ENCODE measurements at regions not wholly inside any gene's neighbourhood (a gene's known extent, or its start where the extent isn't known, plus 50 kb on each side); places are given as distances from the start of the nearest gene placed in this dataset.

DNA sequence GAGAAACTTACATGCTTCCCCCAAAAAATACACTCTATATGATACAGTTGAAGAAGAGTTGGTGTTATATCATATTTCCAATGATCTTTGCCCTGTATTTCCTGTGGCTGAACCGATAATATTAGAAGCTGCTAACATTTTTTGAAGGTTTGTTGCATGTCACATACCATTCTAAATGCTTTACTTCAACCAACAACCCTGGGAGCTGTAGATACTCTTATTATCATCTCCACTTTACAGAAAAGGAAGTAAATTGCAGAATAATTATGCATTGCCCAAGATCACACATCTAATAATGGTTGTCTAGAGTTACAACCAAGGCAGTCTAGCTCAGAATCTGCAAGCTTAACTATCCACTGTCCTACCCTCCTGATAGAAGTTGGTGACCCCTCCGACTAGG is 182.8 kb downstream of the NUAK1 start:
- no peak overlapping the region for H3K27ac ChIP-seq
- no peaks in the 10 kb centered on the region for H3K27me3 ChIP-seq (ENCODE audit: insufficient read depth, low read depth, severe bottlenecking)
- DNase-seq: no peak
- no peaks in the 10 kb centered on the region for H3K36me3 ChIP-seq
- TF ChIP-seq, protein P1, sequence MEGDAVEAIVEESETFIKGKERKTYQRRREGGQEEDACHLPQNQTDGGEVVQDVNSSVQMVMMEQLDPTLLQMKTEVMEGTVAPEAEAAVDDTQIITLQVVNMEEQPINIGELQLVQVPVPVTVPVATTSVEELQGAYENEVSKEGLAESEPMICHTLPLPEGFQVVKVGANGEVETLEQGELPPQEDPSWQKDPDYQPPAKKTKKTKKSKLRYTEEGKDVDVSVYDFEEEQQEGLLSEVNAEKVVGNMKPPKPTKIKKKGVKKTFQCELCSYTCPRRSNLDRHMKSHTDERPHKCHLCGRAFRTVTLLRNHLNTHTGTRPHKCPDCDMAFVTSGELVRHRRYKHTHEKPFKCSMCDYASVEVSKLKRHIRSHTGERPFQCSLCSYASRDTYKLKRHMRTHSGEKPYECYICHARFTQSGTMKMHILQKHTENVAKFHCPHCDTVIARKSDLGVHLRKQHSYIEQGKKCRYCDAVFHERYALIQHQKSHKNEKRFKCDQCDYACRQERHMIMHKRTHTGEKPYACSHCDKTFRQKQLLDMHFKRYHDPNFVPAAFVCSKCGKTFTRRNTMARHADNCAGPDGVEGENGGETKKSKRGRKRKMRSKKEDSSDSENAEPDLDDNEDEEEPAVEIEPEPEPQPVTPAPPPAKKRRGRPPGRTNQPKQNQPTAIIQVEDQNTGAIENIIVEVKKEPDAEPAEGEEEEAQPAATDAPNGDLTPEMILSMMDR (IDR thresholded peaks at IDR 0.05; ENCODE audit: low read depth, low read length): no peak
- no peaks in the 10 kb centered on the region for H3K9me3 ChIP-seq (ENCODE audit: severe bottlenecking)
- no peak overlapping the region for H3K4me3 ChIP-seq (ENCODE audit: low read depth, low read length)

DNA sequence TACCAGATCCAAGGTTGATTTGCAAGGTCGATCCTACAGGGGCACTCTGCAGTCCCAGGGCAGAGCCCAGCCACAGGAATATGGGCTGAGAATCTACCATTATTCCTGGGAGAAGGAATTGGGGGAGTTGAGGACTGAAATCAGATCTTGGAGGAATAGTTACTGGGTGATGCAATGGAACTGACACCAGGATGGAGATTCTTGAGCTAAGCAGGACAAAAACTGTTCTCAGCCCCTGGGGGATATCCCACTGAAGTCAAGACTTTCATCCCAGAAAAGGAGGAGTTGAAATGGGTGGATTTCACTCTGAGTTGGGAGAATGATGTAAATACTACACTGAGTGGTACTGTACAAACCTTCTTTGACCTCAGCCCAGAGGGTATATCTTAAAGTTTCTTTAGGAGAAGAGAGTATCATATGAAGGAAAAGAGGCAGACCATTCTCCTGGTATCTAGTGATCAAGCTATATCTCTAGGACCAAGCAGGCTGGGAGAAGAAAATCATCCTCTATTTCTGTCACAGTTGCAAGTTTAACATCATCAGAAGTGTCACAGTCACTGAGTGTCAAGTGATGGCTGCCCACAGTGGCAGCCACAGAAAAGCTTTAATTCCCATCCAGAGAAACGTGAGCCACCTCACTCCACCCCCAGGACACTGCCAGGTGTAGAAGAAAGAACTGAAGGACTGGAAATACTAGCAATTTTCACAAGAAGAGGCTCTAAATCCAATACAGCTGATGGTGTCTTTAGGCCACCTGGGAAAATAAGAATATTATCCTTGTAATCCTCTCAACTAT is 181.9 kb downstream of the NUAK1 start:
- peak; percentile 53 for DNase-seq
- Histone ChIP-seq H3K36me3 (no peaks in the 10 kb centered on the region), H3K4me3 (ENCODE audit: low read depth, low read length) (no peak overlapping the region), H3K27me3 (ENCODE audit: insufficient read depth, low read depth, severe bottlenecking) (no peaks in the 10 kb centered on the region), H3K9me3 (ENCODE audit: severe bottlenecking) (no peaks in the 10 kb centered on the region), H3K27ac (no peak overlapping the region)
- TF ChIP-seq, protein P1 (IDR thresholded peaks at IDR 0.05; ENCODE audit: low read depth, low read length): no peak

DNA sequence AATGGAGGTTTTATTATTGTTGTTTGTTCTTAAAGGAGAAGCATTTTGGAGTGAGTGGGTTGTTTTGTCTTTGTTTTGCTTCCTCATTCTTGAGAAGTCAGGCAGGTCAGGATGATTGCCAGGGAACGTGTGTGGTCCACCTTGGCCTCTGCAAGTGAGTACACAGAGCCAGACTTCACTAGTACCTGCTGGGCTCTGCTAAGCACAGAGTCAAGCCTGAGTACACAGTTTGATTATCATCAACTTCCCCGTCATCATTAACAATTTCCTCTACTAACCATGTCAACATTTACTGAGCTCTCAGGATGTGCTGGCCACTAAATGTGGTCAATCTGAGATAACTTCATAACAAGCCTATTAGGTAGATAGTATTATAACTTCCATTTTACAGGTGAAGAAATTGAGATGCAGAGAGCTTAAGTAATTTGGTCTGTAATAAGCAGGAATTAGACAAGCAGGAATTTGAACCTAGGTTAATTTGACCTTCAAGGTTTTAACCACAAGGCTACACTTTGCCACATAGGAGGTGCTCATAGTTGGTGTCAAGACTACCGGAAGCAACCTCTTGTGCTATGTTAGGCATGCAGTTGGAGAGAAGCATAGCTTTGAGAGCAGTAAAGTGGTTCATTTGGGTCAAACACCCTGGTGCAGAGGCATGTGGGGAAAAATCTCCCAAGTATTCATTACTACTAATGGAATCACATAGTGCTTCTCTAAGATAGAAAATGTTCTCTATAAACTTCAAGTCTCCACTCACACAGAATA is 178.3 kb downstream of the NUAK1 start:
- Histone ChIP-seq H3K4me3 (ENCODE audit: low read depth, low read length) (no peak overlapping the region), H3K27me3 (ENCODE audit: insufficient read depth, low read depth, severe bottlenecking) (no peaks in the 10 kb centered on the region), H3K9me3 (ENCODE audit: severe bottlenecking) (no peaks in the 10 kb centered on the region), H3K36me3 (no peaks in the 10 kb centered on the region), H3K27ac (no peak overlapping the region)
- TF ChIP-seq, protein P1 (IDR thresholded peaks at IDR 0.05; ENCODE audit: low read depth, low read length): no peak
- no peak for DNase-seq

DNA sequence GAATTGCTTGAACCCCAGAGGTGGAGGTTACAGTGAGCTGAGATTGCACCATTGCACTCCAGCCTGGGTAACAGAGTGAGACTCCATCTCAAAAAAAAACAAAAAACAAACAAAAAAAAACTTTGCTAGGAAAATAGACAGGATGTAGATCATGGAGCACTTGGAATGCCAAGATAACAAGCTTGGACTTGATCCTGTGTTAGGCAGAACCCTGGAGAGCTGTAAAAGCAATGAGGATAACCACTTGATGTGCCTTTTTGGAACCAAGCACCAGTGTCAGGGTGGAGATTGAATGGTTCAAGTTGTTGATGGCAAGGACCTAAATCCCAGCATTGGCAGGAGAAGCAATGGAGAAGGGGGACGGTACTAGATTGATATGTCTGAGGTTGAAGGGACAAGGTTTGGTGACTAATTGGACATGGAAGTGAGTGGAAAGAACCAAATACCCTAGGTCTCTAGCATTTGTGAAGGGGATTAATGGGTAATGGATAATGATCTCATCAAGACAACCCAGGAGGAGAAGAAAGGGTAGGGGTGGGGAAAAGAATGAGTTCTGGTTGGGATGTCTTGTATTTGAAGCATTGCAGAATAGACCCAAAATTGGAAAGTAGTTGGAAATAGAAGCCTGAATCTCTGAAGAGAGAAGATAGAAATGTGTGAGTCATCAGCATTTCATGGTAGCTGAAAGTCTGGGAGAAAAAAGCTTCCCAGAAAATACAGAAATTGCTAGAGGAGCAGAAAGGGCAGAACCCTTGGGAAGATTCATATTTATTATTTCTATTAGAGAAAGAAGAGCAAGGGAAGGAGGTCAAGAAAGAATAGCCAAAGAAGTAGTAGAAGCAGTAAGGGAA is 176.7 kb downstream of the NUAK1 start:
- H3K27ac ChIP-seq: no peak overlapping the region
- TF ChIP-seq, protein P1 (IDR thresholded peaks at IDR 0.05; ENCODE audit: low read depth, low read length): no peak
- no peaks in the 10 kb centered on the region for H3K27me3 ChIP-seq (ENCODE audit: insufficient read depth, low read depth, severe bottlenecking)
- no peak for DNase-seq
- no peaks in the 10 kb centered on the region for H3K36me3 ChIP-seq
- H3K4me3 ChIP-seq (ENCODE audit: low read depth, low read length): no peak overlapping the region
- no peaks in the 10 kb centered on the region for H3K9me3 ChIP-seq (ENCODE audit: severe bottlenecking)

DNA sequence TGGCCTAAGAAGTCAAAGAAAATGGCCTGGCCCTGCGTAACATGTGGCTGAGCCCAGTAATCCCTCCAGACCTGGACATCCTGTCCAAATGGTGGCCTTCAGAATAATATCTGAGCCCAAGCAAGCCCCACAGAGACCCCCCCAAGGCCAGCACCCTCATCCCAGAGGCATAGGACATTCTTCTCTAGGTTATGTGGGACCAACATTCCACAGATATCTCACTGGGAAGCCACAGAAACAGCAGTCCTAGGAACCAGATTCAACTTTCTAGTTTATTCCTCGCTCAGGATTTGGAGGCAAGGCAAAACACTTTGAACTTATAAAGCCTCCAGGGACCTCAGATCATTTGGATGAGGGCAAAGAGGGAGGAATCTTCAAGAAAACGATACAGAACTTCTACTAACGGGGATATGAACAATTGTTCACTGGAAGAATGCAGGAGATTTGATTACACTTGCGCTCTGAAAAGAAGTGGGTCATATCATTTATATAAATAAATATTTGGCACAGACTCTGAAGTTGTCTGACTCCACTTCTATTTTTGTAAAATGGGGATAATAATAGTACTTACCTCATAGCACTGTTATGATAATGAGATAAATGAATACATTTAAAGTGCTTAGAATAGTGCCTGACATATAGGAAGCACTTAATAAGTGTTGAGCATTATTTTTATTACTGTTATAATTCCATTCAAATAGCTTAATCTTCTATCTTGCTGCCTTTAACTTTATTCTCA is 171.5 kb downstream of the NUAK1 start:
- Histone ChIP-seq H3K9me3 (ENCODE audit: severe bottlenecking) (no peaks in the 10 kb centered on the region), H3K27me3 (ENCODE audit: insufficient read depth, low read depth, severe bottlenecking) (no peaks in the 10 kb centered on the region), H3K27ac (no peak overlapping the region), H3K4me3 (ENCODE audit: low read depth, low read length) (no peak overlapping the region), H3K36me3 (no peaks in the 10 kb centered on the region)
- DNase-seq: no peak
- TF ChIP-seq, protein P1 (IDR thresholded peaks at IDR 0.05; ENCODE audit: low read depth, low read length): no peak

Data from WERI-Rb-1 (cell line).